ENCODE measurements at regions not wholly inside any gene's neighbourhood (a gene's known extent, or its start where the extent isn't known, plus 50 kb on each side); places are given as distances from the start of the nearest gene placed in this dataset.
A peak's percentile ranks its signal among the peaks of the same experiment; 100 is the strongest.

DNA sequence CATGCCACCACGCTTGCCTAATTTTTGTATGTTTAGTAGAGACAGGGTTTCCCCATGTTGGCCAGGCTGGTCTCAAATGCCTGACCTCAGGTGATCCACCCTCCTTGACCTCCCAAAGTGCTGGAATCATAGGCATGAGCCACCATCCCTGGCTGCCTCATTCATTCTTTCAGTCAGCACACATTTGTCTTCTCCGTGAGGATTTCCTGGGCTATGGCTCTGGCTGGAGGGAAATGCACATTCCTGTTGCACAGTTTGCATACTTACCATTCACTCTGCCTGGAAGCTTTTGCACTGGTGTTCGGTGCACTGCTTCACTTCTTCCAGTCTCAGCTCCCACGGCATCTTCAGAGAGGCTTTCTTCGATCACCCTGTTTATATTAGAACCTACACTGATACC lies 267.8 kb downstream of the STIM2 start:
- H3K4me3 ChIP-seq (ENCODE audit: control insufficient read depth, low read depth, low read length) = no peak overlapping the region
- DNase-seq (ENCODE audit: low read depth) = no peak
- TF ChIP-seq, protein P1, sequence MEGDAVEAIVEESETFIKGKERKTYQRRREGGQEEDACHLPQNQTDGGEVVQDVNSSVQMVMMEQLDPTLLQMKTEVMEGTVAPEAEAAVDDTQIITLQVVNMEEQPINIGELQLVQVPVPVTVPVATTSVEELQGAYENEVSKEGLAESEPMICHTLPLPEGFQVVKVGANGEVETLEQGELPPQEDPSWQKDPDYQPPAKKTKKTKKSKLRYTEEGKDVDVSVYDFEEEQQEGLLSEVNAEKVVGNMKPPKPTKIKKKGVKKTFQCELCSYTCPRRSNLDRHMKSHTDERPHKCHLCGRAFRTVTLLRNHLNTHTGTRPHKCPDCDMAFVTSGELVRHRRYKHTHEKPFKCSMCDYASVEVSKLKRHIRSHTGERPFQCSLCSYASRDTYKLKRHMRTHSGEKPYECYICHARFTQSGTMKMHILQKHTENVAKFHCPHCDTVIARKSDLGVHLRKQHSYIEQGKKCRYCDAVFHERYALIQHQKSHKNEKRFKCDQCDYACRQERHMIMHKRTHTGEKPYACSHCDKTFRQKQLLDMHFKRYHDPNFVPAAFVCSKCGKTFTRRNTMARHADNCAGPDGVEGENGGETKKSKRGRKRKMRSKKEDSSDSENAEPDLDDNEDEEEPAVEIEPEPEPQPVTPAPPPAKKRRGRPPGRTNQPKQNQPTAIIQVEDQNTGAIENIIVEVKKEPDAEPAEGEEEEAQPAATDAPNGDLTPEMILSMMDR (conservative IDR thresholded peaks at IDR 0.05; ENCODE audit: control insufficient read depth, insufficient read depth, low read depth, low read length) = no peak

- DNase-seq (ENCODE audit: low read depth) = peak; percentile 83
- H3K4me3 ChIP-seq (ENCODE audit: control insufficient read depth, low read depth, low read length) = no peak overlapping the region
- TF ChIP-seq, protein P1 (conservative IDR thresholded peaks at IDR 0.05; ENCODE audit: control insufficient read depth, insufficient read depth, low read depth, low read length) = no peak
These were observed 269.3 kb downstream of the STIM2 start for GRCh38 chr4:27129871-27130366.

DNA sequence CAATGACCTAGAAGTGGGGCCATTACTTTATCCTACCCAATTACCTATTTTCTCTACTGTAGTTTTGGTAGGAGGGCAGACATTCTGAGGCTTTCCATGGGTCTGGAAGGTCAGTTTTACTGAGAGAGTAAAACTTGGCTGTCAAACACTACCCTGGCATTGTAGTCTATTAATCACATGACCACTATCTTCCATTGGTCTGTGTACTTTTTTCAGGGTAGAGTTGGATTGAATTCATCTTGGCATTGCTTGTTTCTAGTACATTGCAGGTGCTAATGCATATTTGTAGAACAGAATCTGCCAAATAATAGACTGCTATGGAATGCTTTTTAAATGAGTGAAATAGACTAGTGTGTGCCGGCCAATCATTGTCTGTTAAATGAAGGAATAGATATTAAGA lies 271.9 kb downstream of the STIM2 start:
- no peak overlapping the region for H3K4me3 ChIP-seq (ENCODE audit: control insufficient read depth, low read depth, low read length)
- TF ChIP-seq, protein P1 (conservative IDR thresholded peaks at IDR 0.05; ENCODE audit: control insufficient read depth, insufficient read depth, low read depth, low read length) = no peak
- no peak for DNase-seq (ENCODE audit: low read depth)

GRCh38 chr4:27140486-27140885 lies 279.8 kb downstream of the STIM2 start:
- H3K4me3 ChIP-seq (ENCODE audit: control insufficient read depth, low read depth, low read length) = no peak overlapping the region
- TF ChIP-seq, protein P1 (conservative IDR thresholded peaks at IDR 0.05; ENCODE audit: control insufficient read depth, insufficient read depth, low read depth, low read length) = no peak
- no peak for DNase-seq (ENCODE audit: low read depth)

GRCh38 chr4:27141530-27141929 lies 280.9 kb downstream of the STIM2 start:
- H3K4me3 ChIP-seq (ENCODE audit: control insufficient read depth, low read depth, low read length) = no peak overlapping the region
- no peak for DNase-seq (ENCODE audit: low read depth)
- TF ChIP-seq, protein P1 (conservative IDR thresholded peaks at IDR 0.05; ENCODE audit: control insufficient read depth, insufficient read depth, low read depth, low read length) = no peak

DNA sequence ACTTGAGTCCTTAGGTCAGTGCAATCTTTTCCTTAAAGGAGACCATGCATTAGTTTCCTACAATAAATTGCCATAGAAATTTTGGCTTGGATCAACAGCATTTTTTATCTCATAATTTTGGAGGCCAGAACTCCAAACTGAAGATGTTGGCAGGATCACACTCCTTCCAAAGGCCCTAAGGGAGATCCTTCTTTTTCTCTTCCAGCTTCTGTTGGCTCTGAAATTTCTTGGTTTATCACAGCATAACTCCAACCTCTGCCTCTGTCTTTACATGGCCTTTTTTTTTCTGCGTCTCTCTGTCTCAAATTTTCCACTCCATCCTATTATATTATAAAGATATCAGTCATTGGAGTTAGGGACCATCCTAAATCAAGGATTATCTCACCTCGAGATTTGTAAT lies 282.2 kb downstream of the STIM2 start:
- no peak for DNase-seq (ENCODE audit: low read depth)
- TF ChIP-seq, protein P1 (conservative IDR thresholded peaks at IDR 0.05; ENCODE audit: control insufficient read depth, insufficient read depth, low read depth, low read length) = no peak
- H3K4me3 ChIP-seq (ENCODE audit: control insufficient read depth, low read depth, low read length) = no peak overlapping the region

GRCh38 chr4:27145597-27145996 lies 285.0 kb downstream of the STIM2 start:
- TF ChIP-seq, protein P1 (conservative IDR thresholded peaks at IDR 0.05; ENCODE audit: control insufficient read depth, insufficient read depth, low read depth, low read length) = no peak

More at GRCh38 chr4:27145597-27145996, 285.0 kb downstream of the STIM2 start:
- peak; percentile 56 for DNase-seq (ENCODE audit: low read depth)
- no peak overlapping the region for H3K4me3 ChIP-seq (ENCODE audit: control insufficient read depth, low read depth, low read length)

Data from fibroblast of mammary gland (primary cell).